Astrocyte of the cerebellum (primary cell): ENCODE measurements at regions not wholly inside any gene's neighbourhood (a gene's known extent, or its start where the extent isn't known, plus 50 kb on each side); places are given as distances from the start of the nearest gene placed in this dataset.

Source experiments
- DNase-seq: peaks from one replicate; pipeline ENCODE4 v3.0.0-alpha.2; 2011; ENCODE audit warnings: low read depth
- H3K4me3 ChIP-seq: 2 replicates; pipeline ENCODE4 v1.5.1; 2011; ENCODE audit warnings: mild to moderate bottlenecking, low read depth, low read length, moderate library complexity
- in situ Hi-C: cut with HindIII; loops from 2 replicates; pipeline ENCODE4 v1.10.0; 2017; ENCODE audit warnings: low sequenced_read_pairs
- TF ChIP-seq, protein P1 (sequence below): IDR thresholded peaks from 2 replicates; pipeline ENCODE4 v1.5.1; 2012; ENCODE audit warnings: low read length, low read depth, moderate library complexity, mild to moderate bottlenecking; ENCODE audit errors: missing control alignments

GRCh38 chr18:53907921-53908320 lies 316.5 kb downstream of the MBD2 start:
- DNase-seq: no peak
- in situ Hi-C loops: no loop called here
- no peak overlapping the region for H3K4me3 ChIP-seq
- TF ChIP-seq, protein P1, sequence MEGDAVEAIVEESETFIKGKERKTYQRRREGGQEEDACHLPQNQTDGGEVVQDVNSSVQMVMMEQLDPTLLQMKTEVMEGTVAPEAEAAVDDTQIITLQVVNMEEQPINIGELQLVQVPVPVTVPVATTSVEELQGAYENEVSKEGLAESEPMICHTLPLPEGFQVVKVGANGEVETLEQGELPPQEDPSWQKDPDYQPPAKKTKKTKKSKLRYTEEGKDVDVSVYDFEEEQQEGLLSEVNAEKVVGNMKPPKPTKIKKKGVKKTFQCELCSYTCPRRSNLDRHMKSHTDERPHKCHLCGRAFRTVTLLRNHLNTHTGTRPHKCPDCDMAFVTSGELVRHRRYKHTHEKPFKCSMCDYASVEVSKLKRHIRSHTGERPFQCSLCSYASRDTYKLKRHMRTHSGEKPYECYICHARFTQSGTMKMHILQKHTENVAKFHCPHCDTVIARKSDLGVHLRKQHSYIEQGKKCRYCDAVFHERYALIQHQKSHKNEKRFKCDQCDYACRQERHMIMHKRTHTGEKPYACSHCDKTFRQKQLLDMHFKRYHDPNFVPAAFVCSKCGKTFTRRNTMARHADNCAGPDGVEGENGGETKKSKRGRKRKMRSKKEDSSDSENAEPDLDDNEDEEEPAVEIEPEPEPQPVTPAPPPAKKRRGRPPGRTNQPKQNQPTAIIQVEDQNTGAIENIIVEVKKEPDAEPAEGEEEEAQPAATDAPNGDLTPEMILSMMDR: no peak

- no peak overlapping the region for H3K4me3 ChIP-seq
- TF ChIP-seq, protein P1: no peak
- in situ Hi-C loops: no loop called here
- no peak for DNase-seq
Observed at GRCh38 chr18:53906681-53907080, 317.8 kb downstream of the MBD2 start.

- no peak for DNase-seq
- TF ChIP-seq, protein P1: no peak
- in situ Hi-C loops: no loop called here
- no peak overlapping the region for H3K4me3 ChIP-seq
Observed at GRCh38 chr18:53894675-53895442, 329.6 kb downstream of the MBD2 start.

- TF ChIP-seq, protein P1: no peak
- in situ Hi-C loops: no loop called here
Observed at GRCh38 chr18:53887447-53887846, 337.0 kb downstream of the MBD2 start.

GRCh38 chr18:53886058-53886457 lies 338.4 kb downstream of the MBD2 start:
- in situ Hi-C loops: no loop called here
- no peak for DNase-seq

More at GRCh38 chr18:53887447-53887846, 337.0 kb downstream of the MBD2 start:
- no peak for DNase-seq
- no peak overlapping the region for H3K4me3 ChIP-seq

GRCh38 chr18:53883771-53884170 lies 340.7 kb downstream of the MBD2 start:
- no peak overlapping the region for H3K4me3 ChIP-seq
- no peak for DNase-seq
- in situ Hi-C loops: no loop called here
- TF ChIP-seq, protein P1: no peak

More at GRCh38 chr18:53886058-53886457, 338.4 kb downstream of the MBD2 start:
- H3K4me3 ChIP-seq: no peak overlapping the region
- TF ChIP-seq, protein P1: no peak

DNA sequence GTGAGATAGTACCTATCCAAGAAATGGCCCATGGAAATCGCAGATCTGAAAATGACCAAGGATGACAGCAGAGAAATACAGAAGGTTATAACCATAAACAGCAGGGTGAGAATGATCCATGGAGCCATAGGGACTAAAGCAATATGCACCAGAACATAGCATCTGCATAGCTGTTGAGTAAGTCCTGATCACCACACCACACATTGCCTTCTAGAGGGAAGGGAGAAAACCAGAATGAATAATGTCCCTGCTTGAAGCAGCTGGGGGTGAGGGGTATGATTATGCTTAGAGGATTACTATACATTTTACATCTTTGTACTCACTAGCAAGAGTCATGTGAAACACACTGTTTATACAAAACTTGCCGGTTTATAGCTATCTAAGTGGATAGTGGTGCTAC lies 350.4 kb downstream of the MBD2 start:
- TF ChIP-seq, protein P1: no peak
- no peak overlapping the region for H3K4me3 ChIP-seq
- in situ Hi-C loops: no loop called here
- DNase-seq: no peak
